GM18873 (cell line): ENCODE measurements at regions not wholly inside any gene's neighbourhood (a gene's known extent, or its start where the extent isn't known, plus 50 kb on each side); places are given as distances from the start of the nearest gene placed in this dataset.
"Not testable (repeated sequence)": the region's sequence is repeated elsewhere in the genome, so short reads cannot be mapped to it uniquely, and the experiment has no call there.

ENCODE experiments used
- ATAC-seq: cut with Tn5 transposase; IDR thresholded peaks from one replicate; pipeline ENCODE4 v1.9.1; 2021; ENCODE audit warnings: mild to moderate bottlenecking, moderate library complexity, moderate number of reproducible peaks; ENCODE audit not compliant: unreplicated experiment, low FRiP score

GRCh38 chr6:152811785-152812184 lies 61.2 kb downstream of the VIP start:
- ATAC-seq: no peak

DNA sequence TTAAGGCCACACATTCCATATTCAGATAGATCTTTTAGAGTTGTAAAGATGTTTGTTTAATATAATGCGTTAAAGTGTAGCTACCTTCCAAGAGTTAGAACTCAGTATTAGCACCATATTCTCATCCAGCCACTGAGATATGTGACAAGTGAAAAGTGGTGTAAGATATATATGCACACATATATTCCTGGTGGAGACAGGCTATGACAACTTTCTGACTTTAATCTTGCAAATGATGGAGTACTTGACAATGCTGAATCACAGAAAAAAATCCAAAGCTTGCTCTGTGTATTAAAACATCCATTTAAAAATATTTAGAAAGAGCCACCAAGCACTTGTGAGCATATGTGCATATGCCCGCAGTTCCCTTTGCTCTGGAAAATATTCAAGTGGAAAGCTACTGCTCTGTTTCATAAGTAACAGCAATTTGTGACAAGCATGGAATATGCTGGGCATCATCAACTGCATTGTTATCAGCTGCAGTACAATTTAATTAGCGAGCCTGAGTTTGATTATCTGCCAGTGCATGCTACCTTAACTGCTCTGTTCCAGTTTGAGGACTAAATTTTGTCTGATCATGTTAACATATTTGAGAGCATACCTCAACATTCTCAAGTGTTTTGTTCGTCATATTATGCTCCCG lies 64.8 kb downstream of the VIP start:
- no peak for ATAC-seq

DNA sequence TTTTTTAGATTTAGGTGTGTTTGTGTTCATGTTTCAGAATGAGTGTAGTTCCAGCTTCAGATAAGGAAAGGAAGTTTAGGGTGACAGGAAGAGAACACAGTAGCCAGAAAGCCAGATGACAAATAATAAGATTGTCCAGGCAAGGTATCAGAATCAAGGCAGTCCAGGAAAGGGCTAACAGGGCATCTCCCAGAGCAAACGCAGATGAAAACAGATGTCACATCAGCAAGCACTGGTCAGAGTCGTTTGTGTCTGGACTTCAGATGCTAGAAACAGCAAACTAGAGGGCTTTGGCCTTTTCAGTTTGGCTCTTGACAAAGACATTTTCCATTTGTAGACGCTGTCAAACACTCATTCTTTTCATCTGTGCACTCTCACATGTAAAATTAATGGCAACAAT lies 65.5 kb downstream of the VIP start:
- ATAC-seq: no peak

- ATAC-seq: no peak
These were observed 70.9 kb downstream of the VIP start for GRCh38 chr6:152821525-152821924.

GRCh38 chr6:152824666-152825065 lies 74.1 kb downstream of the VIP start:
- ATAC-seq: no peak

- no peak for ATAC-seq
These were observed 77.8 kb downstream of the VIP start for GRCh38 chr6:152828431-152828830.

- not testable (repeated sequence) for ATAC-seq
These were observed 83.8 kb downstream of the VIP start for GRCh38 chr6:152834366-152834765.

DNA sequence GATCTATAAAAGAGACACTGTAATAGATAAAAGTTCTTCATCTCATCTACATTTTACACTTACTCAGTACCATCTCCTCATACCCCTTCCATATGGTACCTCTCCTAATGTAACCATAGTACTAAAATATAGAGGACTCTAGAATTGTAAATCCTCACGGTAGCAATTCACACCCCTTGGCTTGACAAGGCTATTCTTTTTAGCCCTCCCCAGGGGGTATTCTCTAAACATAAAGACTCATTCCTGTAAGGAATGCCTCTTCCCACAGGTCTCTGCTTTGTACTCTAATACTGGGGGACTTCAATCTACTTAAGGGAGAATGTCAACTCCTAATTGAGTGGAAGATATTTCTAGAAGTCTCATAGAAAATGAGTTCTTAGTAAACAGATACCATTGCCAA lies 85.9 kb downstream of the VIP start:
- ATAC-seq: no peak

- no peak for ATAC-seq
These were observed 94.8 kb downstream of the VIP start for GRCh38 chr6:152845421-152845820.

GRCh38 chr6:152846825-152847224 lies 96.2 kb downstream of the VIP start:
- no peak for ATAC-seq

DNA sequence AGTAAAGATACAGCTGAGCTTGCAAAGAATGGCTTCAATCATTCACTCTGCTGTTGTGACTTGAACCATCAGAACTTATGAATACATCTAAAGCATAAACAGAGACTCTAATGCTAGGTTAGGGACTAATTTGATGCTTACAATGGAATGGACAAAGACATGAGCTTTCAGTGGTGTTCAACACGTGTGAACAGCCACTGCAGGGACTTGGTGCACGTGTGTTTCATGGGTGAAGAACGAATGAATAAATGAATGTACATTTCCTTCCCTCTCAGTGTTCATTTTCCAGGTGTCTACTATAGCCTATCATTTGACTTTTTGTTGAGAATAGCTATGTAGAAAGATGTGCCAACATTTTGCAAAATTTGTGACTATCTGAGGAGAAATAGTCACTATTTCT lies 98.3 kb downstream of the VIP start:
- no peak for ATAC-seq

DNA sequence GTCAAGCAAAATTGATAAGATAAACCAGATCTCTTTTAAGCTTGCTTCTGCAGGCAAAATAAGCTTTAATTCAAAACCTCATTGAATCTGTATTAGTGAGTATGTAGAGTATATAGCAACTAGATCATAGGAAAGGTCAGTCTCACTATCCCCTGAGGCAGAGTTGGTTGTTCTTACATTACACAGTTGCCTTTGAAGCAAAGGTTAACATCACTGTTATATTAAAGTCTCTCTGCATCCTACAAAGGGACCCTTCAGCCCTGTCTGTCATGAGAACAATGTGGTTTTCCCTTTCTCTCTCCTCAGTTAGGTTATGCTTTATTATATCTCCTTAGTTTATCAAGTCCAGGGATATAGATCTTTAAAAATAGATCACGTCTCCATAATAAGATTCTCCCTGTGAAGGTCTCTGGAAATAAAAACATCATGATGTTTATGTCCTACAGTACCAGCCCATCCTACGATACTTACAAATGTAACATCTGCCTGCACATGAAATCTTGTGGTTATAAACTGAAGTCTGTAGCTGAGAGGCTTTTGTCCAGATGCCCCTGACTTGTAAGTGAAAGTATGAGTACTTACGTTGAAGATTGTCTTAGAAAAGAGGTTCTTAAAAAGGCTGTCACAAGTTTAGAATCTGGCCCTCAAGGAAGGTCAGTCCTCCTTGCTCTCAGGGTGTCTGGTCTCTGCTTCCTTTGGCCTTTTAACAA lies 103.6 kb downstream of the VIP start:
- ATAC-seq: no peak

DNA sequence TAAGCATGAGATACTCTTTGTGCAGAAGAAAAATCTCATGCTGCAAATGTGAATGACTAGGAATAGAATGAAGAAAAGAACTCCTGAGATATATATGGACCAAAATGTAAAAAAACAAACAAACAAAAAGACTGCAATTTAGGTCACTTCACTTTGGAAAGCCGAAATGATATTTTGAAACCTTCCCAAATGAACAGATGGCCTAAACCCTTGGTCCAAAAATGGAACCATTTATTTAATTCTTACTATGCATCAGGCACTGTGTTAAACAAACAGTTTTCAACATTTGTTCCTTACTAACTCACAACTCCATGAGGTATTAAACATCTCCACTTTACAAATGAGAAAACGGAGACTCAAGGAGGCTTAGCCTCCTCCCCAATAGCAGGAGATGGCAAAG lies 107.5 kb downstream of the VIP start:
- no peak for ATAC-seq

- ATAC-seq: peak; percentile 55
These were observed 108.6 kb downstream of the VIP start for GRCh38 chr6:152859225-152859624.

DNA sequence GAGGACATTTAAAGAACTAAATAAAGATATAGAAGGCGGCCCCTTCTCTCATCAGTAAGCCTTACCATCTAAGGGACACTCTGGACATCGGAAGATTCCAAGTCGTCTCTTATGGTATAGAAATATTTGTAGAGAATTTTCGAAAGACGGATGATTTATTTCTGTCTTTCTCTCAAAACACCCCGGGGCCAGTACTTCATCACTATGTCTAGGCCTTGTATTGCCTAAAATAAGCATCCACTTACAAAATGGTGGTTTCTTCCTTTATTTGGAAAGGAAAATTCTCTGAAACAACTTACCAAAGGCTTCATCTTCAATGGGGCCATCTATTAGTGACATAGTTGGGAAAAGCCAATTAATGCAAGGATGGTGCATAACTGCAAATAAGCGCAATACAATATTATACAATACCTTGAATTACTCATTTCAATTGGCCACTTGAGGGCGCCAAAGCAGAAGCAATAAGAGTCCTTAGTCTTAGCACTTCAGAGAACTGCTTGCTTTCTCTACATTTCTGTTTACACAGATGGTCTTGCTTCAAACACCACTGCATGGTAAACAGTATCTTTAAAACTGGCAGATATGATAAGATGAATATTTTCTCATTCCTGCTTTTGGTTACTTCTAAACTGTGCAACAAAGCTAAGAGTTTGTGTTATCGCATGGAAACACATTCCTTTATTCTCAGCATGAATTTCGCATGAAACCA lies 113.2 kb downstream of the VIP start:
- ATAC-seq: peak; percentile 80

GRCh38 chr6:152874267-152874666 lies 108.6 kb downstream of the FBXO5 start:
- no peak for ATAC-seq

DNA sequence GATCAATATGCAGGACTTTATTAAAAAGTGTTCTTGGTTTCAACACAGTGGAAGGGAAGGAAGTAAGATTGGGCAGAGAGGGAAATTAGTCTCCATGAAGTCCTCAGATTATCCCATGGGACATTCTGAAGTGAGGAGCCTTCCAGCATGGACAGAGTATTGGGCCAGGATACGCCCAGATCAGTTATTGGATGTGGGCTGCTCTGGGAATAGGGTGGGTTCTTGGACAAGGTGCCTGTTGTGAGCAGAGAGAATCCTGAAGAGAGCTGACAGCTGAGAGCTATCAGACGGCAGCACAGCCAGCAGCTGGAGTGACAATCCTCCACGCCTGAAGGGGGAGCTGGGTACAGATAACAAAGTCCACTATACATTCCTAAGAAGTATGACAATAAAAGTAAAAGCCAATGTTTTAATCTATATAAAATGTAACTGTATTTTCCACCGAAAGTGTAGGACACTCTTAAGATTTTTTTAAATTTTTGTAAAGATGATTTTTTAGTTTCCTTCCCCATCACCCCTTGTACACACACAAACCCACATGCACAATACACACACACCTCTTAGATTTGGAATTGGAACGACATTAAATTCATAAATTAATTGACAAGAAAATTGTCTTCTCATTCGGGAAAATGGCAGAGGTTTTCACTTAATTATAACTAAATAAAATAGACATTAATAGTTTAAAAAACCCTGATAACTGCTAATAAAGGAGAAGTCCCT lies 107.8 kb downstream of the FBXO5 start:
- ATAC-seq: no peak

DNA sequence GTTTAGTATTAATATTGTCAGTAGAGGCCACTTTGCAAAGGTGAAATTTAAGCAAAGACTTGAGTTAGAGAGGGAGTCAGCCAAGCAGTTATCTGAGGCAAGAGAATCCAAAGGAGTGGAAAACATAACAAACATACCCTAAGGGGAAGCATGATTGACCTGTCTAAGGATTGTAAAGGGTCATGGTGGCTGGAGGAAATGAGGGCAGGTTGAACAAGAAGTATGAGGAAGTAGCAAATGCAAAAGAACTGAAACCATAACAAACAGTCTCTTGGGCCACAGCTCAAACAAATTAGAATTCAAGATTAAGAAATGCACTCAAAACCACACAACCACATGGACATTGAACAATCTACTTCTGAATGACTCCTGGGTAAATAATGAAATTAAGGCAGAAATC lies 103.2 kb downstream of the FBXO5 start:
- ATAC-seq: no peak

DNA sequence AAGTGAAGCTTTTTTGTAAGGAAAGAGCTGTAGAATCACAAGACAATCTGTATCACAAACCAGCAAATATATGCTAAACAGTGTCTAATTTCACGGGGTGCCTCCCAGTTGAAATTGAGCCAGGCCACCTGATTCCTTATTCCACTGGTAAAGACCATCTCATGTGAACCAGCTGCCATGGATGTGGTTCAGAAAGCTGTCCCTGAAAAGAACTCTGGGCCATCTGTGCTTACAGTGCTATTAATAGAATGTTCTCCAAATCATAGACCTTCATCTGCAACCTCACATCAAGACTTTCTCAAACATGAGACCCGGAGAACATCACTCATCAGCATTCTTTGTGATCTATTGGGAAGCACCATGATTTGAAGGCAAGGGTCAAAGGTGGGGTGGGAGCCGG lies 89.7 kb downstream of the FBXO5 start:
- no peak for ATAC-seq

DNA sequence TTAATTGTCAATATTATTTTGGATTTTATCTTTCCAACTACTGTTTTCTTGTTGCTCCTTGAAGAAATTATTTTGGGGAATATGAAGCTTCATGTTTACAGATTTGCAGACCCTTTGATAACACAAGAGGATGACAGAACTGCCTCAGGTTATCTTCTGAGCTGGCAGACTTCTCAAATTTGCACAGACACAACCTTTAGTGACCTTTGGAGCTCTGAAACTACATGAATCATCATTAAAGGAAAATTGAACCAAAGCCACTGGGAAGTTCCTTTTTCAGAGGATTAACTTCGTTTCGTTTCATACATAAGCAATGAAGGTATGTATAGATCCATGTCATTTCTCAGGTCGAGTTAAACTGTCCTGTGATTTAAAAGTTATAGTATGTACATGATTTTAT lies 85.9 kb downstream of the FBXO5 start:
- ATAC-seq: no peak

GRCh38 chr6:152897807-152898399 lies 84.9 kb downstream of the FBXO5 start:
- peak; percentile 88 for ATAC-seq
